Loucy (cell line): ENCODE measurements at regions not wholly inside any gene's neighbourhood (a gene's known extent, or its start where the extent isn't known, plus 50 kb on each side); places are given as distances from the start of the nearest gene placed in this dataset.

Source experiments
- EZH2phosphoT487 ChIP-seq: fragments of 200-600 bp; IDR thresholded peaks from 2 replicates; pipeline ENCODE4 v1.6.1; 2018; ENCODE audit warnings: antibody characterized with exemption, mild to moderate bottlenecking, moderate library complexity, borderline replicate concordance
- TF ChIP-seq, protein P1 (sequence below): fragments of 200-600 bp; sonication (generic); conservative IDR thresholded peaks from 2 replicates; pipeline ENCODE4 v1.5.1; 2014; ENCODE audit warnings: mild to moderate bottlenecking, antibody characterized with exemption, low read length

DNA sequence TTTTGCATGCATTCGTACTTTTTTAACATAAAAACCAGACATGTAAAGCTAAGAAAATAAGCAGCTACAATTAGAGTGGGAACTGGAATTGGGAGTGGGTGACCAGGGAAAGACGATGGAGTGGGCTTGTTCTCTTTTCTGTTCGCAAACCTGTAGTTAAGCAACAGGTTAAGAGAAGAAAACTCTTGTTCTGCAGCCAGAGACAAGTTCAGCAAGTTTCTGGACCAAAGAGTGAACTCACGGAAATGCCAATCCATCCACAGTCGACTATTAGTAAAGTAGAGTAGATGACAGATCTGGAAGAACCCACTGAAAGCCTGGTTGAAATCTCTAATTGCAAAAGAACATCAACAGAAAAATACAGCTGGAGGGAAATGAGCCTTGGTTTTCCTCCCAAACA lies 197.8 kb downstream of the TFAP2A start:
- no peak for TF ChIP-seq EZH2phosphoT487
- TF ChIP-seq, protein P1, sequence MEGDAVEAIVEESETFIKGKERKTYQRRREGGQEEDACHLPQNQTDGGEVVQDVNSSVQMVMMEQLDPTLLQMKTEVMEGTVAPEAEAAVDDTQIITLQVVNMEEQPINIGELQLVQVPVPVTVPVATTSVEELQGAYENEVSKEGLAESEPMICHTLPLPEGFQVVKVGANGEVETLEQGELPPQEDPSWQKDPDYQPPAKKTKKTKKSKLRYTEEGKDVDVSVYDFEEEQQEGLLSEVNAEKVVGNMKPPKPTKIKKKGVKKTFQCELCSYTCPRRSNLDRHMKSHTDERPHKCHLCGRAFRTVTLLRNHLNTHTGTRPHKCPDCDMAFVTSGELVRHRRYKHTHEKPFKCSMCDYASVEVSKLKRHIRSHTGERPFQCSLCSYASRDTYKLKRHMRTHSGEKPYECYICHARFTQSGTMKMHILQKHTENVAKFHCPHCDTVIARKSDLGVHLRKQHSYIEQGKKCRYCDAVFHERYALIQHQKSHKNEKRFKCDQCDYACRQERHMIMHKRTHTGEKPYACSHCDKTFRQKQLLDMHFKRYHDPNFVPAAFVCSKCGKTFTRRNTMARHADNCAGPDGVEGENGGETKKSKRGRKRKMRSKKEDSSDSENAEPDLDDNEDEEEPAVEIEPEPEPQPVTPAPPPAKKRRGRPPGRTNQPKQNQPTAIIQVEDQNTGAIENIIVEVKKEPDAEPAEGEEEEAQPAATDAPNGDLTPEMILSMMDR = no peak
